Stimulated activated CD4-positive, alpha-beta T cell treated with anti-CD3 and anti-CD28 coated beads, Interleukin-12 subunit alpha, Interleukin-12 subunit beta, amount 100 ng/mL, for 48 hours (primary cell): ENCODE measurements at regions not wholly inside any gene's neighbourhood (a gene's known extent, or its start where the extent isn't known, plus 50 kb on each side); places are given as distances from the start of the nearest gene placed in this dataset.

Source experiments
- DNase-seq, 3 donors: peaks; one replicate each; pipeline ENCODE4 v3.0.0-alpha.2; 2020; ENCODE audit warnings: low read depth in 2 of 3, low spot score in 1 of 3

- no peak for DNase-seq
Measured at GRCh38 chr4:112994732-112995464, 54.6 kb upstream of the ANK2 start.
